Body of pancreas (tissue), 4 donors: ENCODE measurements at regions not wholly inside any gene's neighbourhood (a gene's known extent, or its start where the extent isn't known, plus 50 kb on each side); places are given as distances from the start of the nearest gene placed in this dataset.
A peak's percentile ranks its signal among the peaks of the same experiment; 100 is the strongest.

ENCODE experiments used
- ATAC-seq: fragments of 150-250 bp; one replicate; pipeline ENCODE4 v1.9.1; 2016
- DNase-seq, 4 donors: peaks; one replicate each; pipeline ENCODE4 v3.0.0-alpha.2; 2019
- H3K27ac ChIP-seq, 4 donors: fragments of 200-600 bp; sonication (generic); 1 replicate in 3 of 4; 2 replicates in 1 of 4; pipeline versions ENCODE4 v1.5.1 to v1.6.1; 2016 to 2019; ENCODE audit warnings: mild to moderate bottlenecking in 1 of 4, mixed read lengths in 1 of 4, moderate library complexity in 1 of 4
- H3K27me3 ChIP-seq, 2 donors: fragments of 200-600 bp; sonication (generic); one replicate each; pipeline ENCODE4 v1.6.0; 2016; ENCODE audit warnings: mild to moderate bottlenecking in 1 of 2
- H3K36me3 ChIP-seq, 2 donors: fragments of 200-600 bp; sonication (generic); replicated peaks in 1 of 2; 2 replicates each; pipeline ENCODE4 v1.5.1; 2016; ENCODE audit warnings: low read depth in 2 of 2; ENCODE audit not compliant: insufficient read depth in 1 of 2
- H3K4me1 ChIP-seq: fragments of 200-600 bp; sonication (generic); one replicate; pipeline ENCODE4 v1.6.0; 2016
- H3K4me3 ChIP-seq, 2 donors: fragments of 200-600 bp; sonication (generic); 1 replicate in 1 of 2; 2 replicates in 1 of 2; pipeline ENCODE4 v1.5.1; 2016 to 2019
- H3K9me3 ChIP-seq, 3 donors: fragments of 200-600 bp; sonication (generic); 1 replicate in 2 of 3; 2 replicates in 1 of 3; pipeline ENCODE4 v1.5.1; 2016
- POLR2A ChIP-seq, 3 donors: fragments of 450-650 bp; IDR thresholded peaks; one replicate each; pipeline ENCODE4 v1.6.1; 2016; ENCODE audit warnings: antibody characterized with exemption in 3 of 3, mild to moderate bottlenecking in 2 of 3
- WGBS, 2 donors: methylation state at CpG; one replicate each; pipeline ENCODE4 v1.1.5; 2017; 5-methylcytosine and 5-hydroxymethylcytosine counted together
- intact Hi-C: fragments of 100-400 bp; cut with DNase I; formaldehyde crosslinking; loops from one replicate; pipeline ENCODE4 v1.15.1; 2023
- TF ChIP-seq, protein P1 (sequence below), 7 experiments: fragments of 450-650 bp in 4 of 7; fragments of 200-600 bp in 3 of 7; sonication (generic) in 3 of 7; IDR thresholded peaks; one replicate each; pipeline ENCODE4 v1.5.1; 2016 to 2019; ENCODE audit warnings: antibody characterized with exemption in 7 of 7

DNA sequence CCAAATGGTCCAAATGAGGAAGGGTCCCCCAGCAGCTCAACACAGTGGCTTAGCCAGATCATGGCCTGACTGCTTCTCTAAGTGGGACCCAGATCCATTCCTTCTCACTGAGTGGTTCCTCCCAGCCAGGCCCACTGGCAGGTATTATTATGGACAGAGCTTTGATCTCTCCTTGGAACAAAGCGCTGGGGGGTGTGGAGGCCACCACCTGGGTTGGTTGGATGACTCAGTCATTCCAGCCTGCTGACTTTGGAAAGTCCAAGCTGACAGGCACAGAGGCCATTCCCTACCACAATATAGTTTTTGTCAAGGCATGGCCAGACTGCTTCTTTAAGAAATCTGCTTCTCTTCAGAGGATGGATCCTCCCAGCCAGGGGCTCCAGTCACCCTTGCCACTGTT is 341.1 kb downstream of the BTG1 start:
- H3K4me1 ChIP-seq = no peaks in the 10 kb centered on the region
- H3K27ac ChIP-seq = no peak overlapping the region
- no peak for TF ChIP-seq POLR2A (IDR thresholded peaks at IDR 0.05)
- TF ChIP-seq, protein P1, sequence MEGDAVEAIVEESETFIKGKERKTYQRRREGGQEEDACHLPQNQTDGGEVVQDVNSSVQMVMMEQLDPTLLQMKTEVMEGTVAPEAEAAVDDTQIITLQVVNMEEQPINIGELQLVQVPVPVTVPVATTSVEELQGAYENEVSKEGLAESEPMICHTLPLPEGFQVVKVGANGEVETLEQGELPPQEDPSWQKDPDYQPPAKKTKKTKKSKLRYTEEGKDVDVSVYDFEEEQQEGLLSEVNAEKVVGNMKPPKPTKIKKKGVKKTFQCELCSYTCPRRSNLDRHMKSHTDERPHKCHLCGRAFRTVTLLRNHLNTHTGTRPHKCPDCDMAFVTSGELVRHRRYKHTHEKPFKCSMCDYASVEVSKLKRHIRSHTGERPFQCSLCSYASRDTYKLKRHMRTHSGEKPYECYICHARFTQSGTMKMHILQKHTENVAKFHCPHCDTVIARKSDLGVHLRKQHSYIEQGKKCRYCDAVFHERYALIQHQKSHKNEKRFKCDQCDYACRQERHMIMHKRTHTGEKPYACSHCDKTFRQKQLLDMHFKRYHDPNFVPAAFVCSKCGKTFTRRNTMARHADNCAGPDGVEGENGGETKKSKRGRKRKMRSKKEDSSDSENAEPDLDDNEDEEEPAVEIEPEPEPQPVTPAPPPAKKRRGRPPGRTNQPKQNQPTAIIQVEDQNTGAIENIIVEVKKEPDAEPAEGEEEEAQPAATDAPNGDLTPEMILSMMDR (IDR thresholded peaks at IDR 0.05) = no peak

DNA sequence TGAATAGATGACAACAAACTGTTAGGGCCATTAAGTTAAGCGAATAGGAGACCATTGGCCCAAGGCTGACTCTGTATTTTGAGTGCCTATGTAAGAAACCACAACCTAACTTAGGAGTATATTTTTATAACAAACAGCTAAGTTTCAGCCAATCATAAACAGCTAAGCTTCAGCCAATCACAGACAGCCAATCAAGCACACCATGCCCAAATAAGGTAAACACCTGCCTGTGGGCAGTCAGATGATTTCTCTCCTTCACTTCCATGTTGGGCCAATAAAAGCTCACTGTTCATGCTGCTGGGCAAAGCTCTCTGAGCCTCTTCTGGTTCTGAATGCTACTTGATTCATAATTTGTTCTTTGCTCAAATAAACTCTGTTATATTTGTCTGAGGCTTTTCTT is 344.6 kb downstream of the BTG1 start:
- intact Hi-C loops = no loop called here
- TF ChIP-seq POLR2A (IDR thresholded peaks at IDR 0.05) = no peak
- TF ChIP-seq, protein P1 (IDR thresholded peaks at IDR 0.05) = no peak
- DNase-seq = no peak
- Histone ChIP-seq H3K27me3 (no peaks in the 10 kb centered on the region), H3K9me3 (no peaks in the 10 kb centered on the region), H3K4me1 (no peaks in the 10 kb centered on the region), H3K36me3 (no peaks in the 10 kb centered on the region), H3K27ac (no peak overlapping the region), H3K4me3 (no peak overlapping the region)
- no peak for ATAC-seq
- WGBS, 2 donors = 100% methylated on average over 1 of the region's 1 CpG

More for the DNA sequence above, 341.1 kb downstream of the BTG1 start:
- Histone ChIP-seq H3K9me3 (no peaks in the 10 kb centered on the region), H3K27me3 (no peaks in the 10 kb centered on the region), H3K4me3 (no peak overlapping the region), H3K36me3 (no peaks in the 10 kb centered on the region)
- intact Hi-C loops = no loop called here
- DNase-seq = peak in 1 of 4 donors; percentile 13
- ATAC-seq = no peak
- WGBS, 2 donors = 100% methylated on average over 1 of the region's 1 CpG; no CpG with 5 or more reads in 1 of the 2 donors

DNA sequence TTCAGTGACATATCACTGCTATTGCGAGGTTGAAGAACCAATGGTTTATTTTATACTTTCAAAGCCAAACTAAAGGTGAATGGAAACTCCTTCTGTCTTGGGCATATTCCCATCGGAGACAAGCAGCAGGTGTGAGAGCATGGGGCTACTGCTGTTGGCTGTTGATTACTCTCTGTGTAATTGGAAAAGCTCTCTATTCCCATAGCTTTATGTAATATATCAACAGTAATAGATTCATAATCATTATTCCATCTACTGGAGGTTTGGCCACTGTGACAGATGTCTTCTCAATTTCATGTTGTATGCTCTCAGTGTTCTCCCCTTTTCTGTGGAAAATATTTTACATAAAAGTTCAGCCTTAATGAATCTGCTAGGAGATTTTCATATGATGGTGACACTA is 352.0 kb downstream of the BTG1 start:
- no peak for DNase-seq
- H3K36me3 ChIP-seq = no peaks in the 10 kb centered on the region
- no peak for TF ChIP-seq POLR2A (IDR thresholded peaks at IDR 0.05)
- TF ChIP-seq, protein P1 (IDR thresholded peaks at IDR 0.05) = no peak
- H3K9me3 ChIP-seq = peaks cover 0 to 2% (median 0%) of the 10 kb centered on the region in 3 donors
- intact Hi-C loops = no loop called here
- H3K4me3 ChIP-seq = no peak overlapping the region
- no peaks in the 10 kb centered on the region for H3K27me3 ChIP-seq
- no peaks in the 10 kb centered on the region for H3K4me1 ChIP-seq
- no peak overlapping the region for H3K27ac ChIP-seq
- no peak for ATAC-seq
- WGBS, 2 donors = 89 to 97% methylated on average over 2 of the region's 2 CpGs

- ATAC-seq (no peak), DNase-seq (no peak)
- no peak overlapping the region for H3K4me3 ChIP-seq
- TF ChIP-seq POLR2A (IDR thresholded peaks at IDR 0.05) = no peak
- TF ChIP-seq, protein P1 (IDR thresholded peaks at IDR 0.05) = no peak
- 64 to 70% methylated on average over 1 of the region's 1 CpG for WGBS, 2 donors
- H3K4me1 ChIP-seq = no peaks in the 10 kb centered on the region
- H3K27ac ChIP-seq = no peak overlapping the region
- intact Hi-C loops = no loop called here
- H3K27me3 ChIP-seq = no peaks in the 10 kb centered on the region
- H3K9me3 ChIP-seq = peaks cover 0 to 2% (median 0%) of the 10 kb centered on the region in 3 donors
- no peaks in the 10 kb centered on the region for H3K36me3 ChIP-seq
Observed at GRCh38 chr12:91792597-91792996, 353.0 kb downstream of the BTG1 start.

DNA sequence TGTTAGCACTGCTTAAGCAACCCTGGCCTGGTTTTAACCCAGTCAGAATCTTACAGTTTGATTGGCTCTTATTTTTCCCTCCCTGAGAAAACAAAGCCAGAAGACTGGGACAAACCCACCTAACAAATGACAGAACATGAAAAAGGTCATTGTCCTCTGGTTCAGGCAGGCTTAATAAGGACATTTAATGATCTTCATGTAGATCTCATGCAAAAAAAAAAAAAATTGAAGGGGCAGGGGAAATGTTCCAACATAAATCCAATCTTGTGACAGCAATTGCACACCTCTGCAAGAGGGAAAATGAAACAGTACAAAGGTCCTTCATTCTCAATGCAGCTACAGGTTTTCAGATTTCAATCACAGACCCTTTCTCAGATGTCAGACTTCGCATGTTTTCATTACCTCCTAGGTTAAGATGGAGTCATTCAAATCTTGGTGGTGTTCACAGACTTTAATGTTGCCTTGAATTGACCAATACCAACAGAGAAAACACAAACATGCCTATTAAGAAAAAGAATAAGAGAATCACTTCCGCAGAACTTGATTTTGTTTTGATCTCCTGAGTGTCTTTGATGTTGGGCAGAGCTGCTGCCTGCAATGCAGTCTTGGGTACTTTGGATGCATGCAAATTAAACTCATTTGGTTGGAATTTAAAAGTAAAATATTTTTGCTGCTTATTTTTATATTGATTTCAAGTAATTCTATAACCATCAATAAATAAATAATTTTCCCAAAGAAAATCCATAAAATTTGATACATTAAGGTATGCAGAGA is 359.0 kb downstream of the BTG1 start:
- no peak for ATAC-seq
- no peak overlapping the region for H3K27ac ChIP-seq
- H3K4me3 ChIP-seq = no peak overlapping the region
- no peak for DNase-seq
- WGBS, 2 donors = 90 to 98% methylated on average over 2 of the region's 2 CpGs
- peaks cover 0 to 2% (median 0%) of the 10 kb centered on the region in 3 donors for H3K9me3 ChIP-seq
- no peaks in the 10 kb centered on the region for H3K4me1 ChIP-seq
- intact Hi-C loops = no loop called here
- no peak for TF ChIP-seq POLR2A (IDR thresholded peaks at IDR 0.05)
- TF ChIP-seq, protein P1 (IDR thresholded peaks at IDR 0.05) = no peak
- H3K27me3 ChIP-seq = no peaks in the 10 kb centered on the region
- H3K36me3 ChIP-seq = no peaks in the 10 kb centered on the region
